Liver (tissue), 7 donors: ENCODE measurements at regions not wholly inside any gene's neighbourhood (a gene's known extent, or its start where the extent isn't known, plus 50 kb on each side); places are given as distances from the start of the nearest gene placed in this dataset.

Experiments used
- DNase-seq: peaks from one replicate; pipeline ENCODE4 v3.0.0-alpha.2; 2017; ENCODE audit warnings: low spot score
- H3K27ac ChIP-seq, 2 donors: one replicate each; pipeline ENCODE4 v1.7.0; 2013; ENCODE audit warnings: inconsistent platforms in 2 of 2, low read length in 2 of 2, control low read depth in 1 of 2, low read depth in 1 of 2, mild to moderate bottlenecking in 1 of 2
- H3K27me3 ChIP-seq, 4 donors: one replicate each; pipeline versions ENCODE4 v1.6.1 to v1.7.0; 2013; ENCODE audit warnings: low read length in 3 of 4, inconsistent platforms in 1 of 4, mild to moderate bottlenecking in 1 of 4, moderate library complexity in 1 of 4; ENCODE audit not compliant: control insufficient read depth in 4 of 4, insufficient read depth in 4 of 4
- H3K36me3 ChIP-seq, 4 donors: one replicate each; pipeline versions ENCODE4 v1.6.1 to v1.7.0; 2013; ENCODE audit warnings: low read length in 3 of 4, mild to moderate bottlenecking in 3 of 4, low read depth in 1 of 4, moderate library complexity in 1 of 4; ENCODE audit not compliant: control insufficient read depth in 4 of 4, insufficient read depth in 3 of 4
- H3K4me1 ChIP-seq, 4 donors: one replicate each; pipeline versions ENCODE4 v1.6.1 to v1.7.0; 2013; ENCODE audit warnings: low read length in 3 of 4, mild to moderate bottlenecking in 3 of 4, moderate library complexity in 1 of 4; ENCODE audit not compliant: control insufficient read depth in 4 of 4, insufficient read depth in 4 of 4
- H3K4me3 ChIP-seq, 3 donors: one replicate each; pipeline versions ENCODE4 v1.6.1 to v1.7.0; 2013; ENCODE audit warnings: low read length in 3 of 3, control low read depth in 1 of 3, low read depth in 1 of 3, mild to moderate bottlenecking in 1 of 3
- H3K9ac ChIP-seq, 2 donors: one replicate each; pipeline ENCODE4 v1.7.0; 2013; ENCODE audit warnings: low read length in 2 of 2, mild to moderate bottlenecking in 2 of 2, moderate library complexity in 2 of 2, control low read depth in 1 of 2, low read depth in 1 of 2
- H3K9me3 ChIP-seq, 4 donors: one replicate each; pipeline versions ENCODE4 v1.6.1 to v1.7.0; 2013; ENCODE audit warnings: low read length in 3 of 4; ENCODE audit not compliant: control insufficient read depth in 4 of 4
- FOXA1 ChIP-seq: IDR thresholded peaks from 2 replicates; pipeline ENCODE4 v1.6.1; 2016; ENCODE audit warnings: antibody characterized with exemption
- HNF4A ChIP-seq, 2 donors: conservative IDR thresholded peaks; 2 replicates each; pipeline ENCODE4 v1.6.1; 2016; ENCODE audit warnings: antibody characterized with exemption in 2 of 2, mild to moderate bottlenecking in 2 of 2
- HNF4G ChIP-seq: IDR thresholded peaks from 2 replicates; pipeline ENCODE4 v1.6.1; 2016; ENCODE audit warnings: antibody characterized with exemption
- JUND ChIP-seq, 2 donors: IDR thresholded peaks; 2 replicates each; pipeline ENCODE4 v1.6.1; 2016; ENCODE audit warnings: antibody characterized with exemption in 2 of 2
- NR2F2 ChIP-seq: IDR thresholded peaks from 2 replicates; pipeline ENCODE4 v1.6.1; 2016; ENCODE audit warnings: antibody characterized with exemption
- SP1 ChIP-seq: IDR thresholded peaks from 2 replicates; pipeline ENCODE4 v1.6.1; 2018; ENCODE audit warnings: antibody characterized with exemption, mild to moderate bottlenecking
- YY1 ChIP-seq: IDR thresholded peaks from 2 replicates; pipeline ENCODE4 v1.6.1; 2016; ENCODE audit warnings: antibody characterized with exemption, mild to moderate bottlenecking
- ZBTB33 ChIP-seq: IDR thresholded peaks from 2 replicates; pipeline ENCODE4 v1.6.1; 2016; ENCODE audit warnings: antibody characterized with exemption
- WGBS: extraction: QIAGEN DNeasy Blood & Tissue Kit; methylation state at CpG from one replicate; pipeline ENCODE4 v1.1.7; 2013; 5-methylcytosine and 5-hydroxymethylcytosine counted together
- TF ChIP-seq, protein P1 (sequence below): IDR thresholded peaks from 2 replicates; pipeline ENCODE4 v1.6.1; 2016; ENCODE audit warnings: antibody characterized with exemption
- TF ChIP-seq, protein P2 (sequence below): IDR thresholded peaks from 2 replicates; pipeline ENCODE4 v1.6.1; 2016; ENCODE audit warnings: antibody characterized with exemption
- TF ChIP-seq, protein P3 (sequence below): IDR thresholded peaks from 2 replicates; pipeline ENCODE4 v1.6.1; 2016; ENCODE audit warnings: antibody characterized with exemption, mild to moderate bottlenecking
- donor health status: healthy.
- donor health status: healthy.
- donor health status: healthy.
- donor health status: healthy.

DNA sequence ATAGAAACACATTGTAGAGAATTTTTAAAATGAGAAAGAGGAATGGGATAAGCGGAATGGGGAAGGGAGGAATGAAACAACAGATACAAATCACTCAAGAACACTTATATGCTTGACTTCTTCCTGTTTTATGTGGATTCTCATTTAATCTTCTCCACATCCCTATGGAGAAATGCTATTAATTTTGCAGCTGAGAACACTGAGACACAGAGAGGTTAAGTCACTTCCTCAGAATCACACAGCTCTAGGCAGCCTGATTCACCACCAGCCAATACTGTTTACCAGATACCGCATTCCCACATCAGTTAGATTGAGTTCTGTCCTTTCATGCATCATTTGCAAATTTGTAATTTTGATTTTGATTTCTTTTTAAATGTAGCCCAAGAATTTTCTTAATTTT, 170.5 kb downstream of the SH2D4B start:
- Histone ChIP-seq H3K9ac (no peak overlapping the region), H3K4me3 (no peak overlapping the region), H3K27me3 (peaks cover 0 to 3% (median 0%) of the 10 kb centered on the region in 4 donors), H3K36me3 (no peaks in the 10 kb centered on the region), H3K9me3 (no peaks in the 10 kb centered on the region), H3K27ac (no peak overlapping the region), H3K4me1 (no peaks in the 10 kb centered on the region)
- 88% methylated on average over 2 of the region's 2 CpGs for WGBS
- DNase-seq: no peak
- TF ChIP-seq, protein P1, sequence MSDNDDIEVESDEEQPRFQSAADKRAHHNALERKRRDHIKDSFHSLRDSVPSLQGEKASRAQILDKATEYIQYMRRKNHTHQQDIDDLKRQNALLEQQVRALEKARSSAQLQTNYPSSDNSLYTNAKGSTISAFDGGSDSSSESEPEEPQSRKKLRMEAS: no peak
- no peak for TF ChIP-seq ZBTB33
- TF ChIP-seq HNF4A (conservative IDR thresholded peaks at IDR 0.05): no peak

GRCh38 chr10:80708808-80709207, 171.1 kb downstream of the SH2D4B start:
- WGBS: 87% methylated on average over 1 of the region's 1 CpG
- peaks cover 0 to 3% (median 0%) of the 10 kb centered on the region in 4 donors for H3K27me3 ChIP-seq
- TF ChIP-seq SP1: no peak
- TF ChIP-seq, protein P2, sequence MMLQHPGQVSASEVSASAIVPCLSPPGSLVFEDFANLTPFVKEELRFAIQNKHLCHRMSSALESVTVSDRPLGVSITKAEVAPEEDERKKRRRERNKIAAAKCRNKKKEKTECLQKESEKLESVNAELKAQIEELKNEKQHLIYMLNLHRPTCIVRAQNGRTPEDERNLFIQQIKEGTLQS: no peak
- TF ChIP-seq YY1: no peak
- no peak for TF ChIP-seq JUND (IDR thresholded peaks at IDR 0.05)
- TF ChIP-seq, protein P3, sequence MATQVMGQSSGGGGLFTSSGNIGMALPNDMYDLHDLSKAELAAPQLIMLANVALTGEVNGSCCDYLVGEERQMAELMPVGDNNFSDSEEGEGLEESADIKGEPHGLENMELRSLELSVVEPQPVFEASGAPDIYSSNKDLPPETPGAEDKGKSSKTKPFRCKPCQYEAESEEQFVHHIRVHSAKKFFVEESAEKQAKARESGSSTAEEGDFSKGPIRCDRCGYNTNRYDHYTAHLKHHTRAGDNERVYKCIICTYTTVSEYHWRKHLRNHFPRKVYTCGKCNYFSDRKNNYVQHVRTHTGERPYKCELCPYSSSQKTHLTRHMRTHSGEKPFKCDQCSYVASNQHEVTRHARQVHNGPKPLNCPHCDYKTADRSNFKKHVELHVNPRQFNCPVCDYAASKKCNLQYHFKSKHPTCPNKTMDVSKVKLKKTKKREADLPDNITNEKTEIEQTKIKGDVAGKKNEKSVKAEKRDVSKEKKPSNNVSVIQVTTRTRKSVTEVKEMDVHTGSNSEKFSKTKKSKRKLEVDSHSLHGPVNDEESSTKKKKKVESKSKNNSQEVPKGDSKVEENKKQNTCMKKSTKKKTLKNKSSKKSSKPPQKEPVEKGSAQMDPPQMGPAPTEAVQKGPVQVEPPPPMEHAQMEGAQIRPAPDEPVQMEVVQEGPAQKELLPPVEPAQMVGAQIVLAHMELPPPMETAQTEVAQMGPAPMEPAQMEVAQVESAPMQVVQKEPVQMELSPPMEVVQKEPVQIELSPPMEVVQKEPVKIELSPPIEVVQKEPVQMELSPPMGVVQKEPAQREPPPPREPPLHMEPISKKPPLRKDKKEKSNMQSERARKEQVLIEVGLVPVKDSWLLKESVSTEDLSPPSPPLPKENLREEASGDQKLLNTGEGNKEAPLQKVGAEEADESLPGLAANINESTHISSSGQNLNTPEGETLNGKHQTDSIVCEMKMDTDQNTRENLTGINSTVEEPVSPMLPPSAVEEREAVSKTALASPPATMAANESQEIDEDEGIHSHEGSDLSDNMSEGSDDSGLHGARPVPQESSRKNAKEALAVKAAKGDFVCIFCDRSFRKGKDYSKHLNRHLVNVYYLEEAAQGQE: no peak
- DNase-seq: no peak
- no peaks in the 10 kb centered on the region for H3K4me1 ChIP-seq
- H3K9me3 ChIP-seq: no peaks in the 10 kb centered on the region
- H3K9ac ChIP-seq: no peak overlapping the region
- no peak overlapping the region for H3K4me3 ChIP-seq
- H3K36me3 ChIP-seq: no peaks in the 10 kb centered on the region
- H3K27ac ChIP-seq: no peak overlapping the region

DNA sequence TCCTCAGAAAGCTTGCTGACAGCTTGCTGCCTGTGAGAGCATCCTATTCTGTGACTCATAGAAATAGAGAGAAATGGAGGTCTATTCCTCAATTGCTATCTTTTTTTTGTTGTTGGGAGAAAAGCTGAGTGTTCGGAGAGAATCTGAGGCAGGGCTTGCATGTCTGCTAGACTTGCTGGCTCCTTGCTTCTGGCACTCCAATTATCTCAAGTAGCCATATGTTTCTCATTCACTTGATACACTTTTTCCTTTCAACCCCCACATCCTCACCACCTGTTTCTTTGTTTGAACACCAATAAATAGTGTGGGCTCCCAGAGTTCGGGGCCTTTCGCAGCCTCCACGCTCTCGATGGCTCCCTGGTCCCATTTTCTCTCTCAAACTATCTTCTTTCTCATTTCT, 172.2 kb downstream of the SH2D4B start:
- peaks cover 0 to 3% (median 0%) of the 10 kb centered on the region in 4 donors for H3K27me3 ChIP-seq
- no peaks in the 10 kb centered on the region for H3K4me1 ChIP-seq
- no peaks in the 10 kb centered on the region for H3K36me3 ChIP-seq
- H3K9ac ChIP-seq: no peak overlapping the region
- H3K9me3 ChIP-seq: no peaks in the 10 kb centered on the region
- no peak overlapping the region for H3K27ac ChIP-seq
- 93% methylated on average over 5 of the region's 5 CpGs for WGBS
- H3K4me3 ChIP-seq: no peak overlapping the region
- TF ChIP-seq NR2F2 (no peak), HNF4A (conservative IDR thresholded peaks at IDR 0.05) (no peak), HNF4G (no peak), FOXA1 (no peak)
- no peak for DNase-seq
